Stimulated activated CD4-positive, alpha-beta T cell treated with anti-CD3 and anti-CD28 coated beads, Interleukin-4, amount 100 ng/mL, for 48 hours (primary cell): ENCODE measurements at regions not wholly inside any gene's neighbourhood (a gene's known extent, or its start where the extent isn't known, plus 50 kb on each side); places are given as distances from the start of the nearest gene placed in this dataset.
"Not testable (repeated sequence)": the region's sequence is repeated elsewhere in the genome, so short reads cannot be mapped to it uniquely, and the experiment has no call there.

ENCODE experiments used
- DNase-seq, 2 donors: peaks; one replicate each; pipeline ENCODE4 v3.0.0-alpha.2; 2020; ENCODE audit warnings: low read depth in 2 of 2

GRCh38 chr2:147293991-147294824 is 550.6 kb upstream of the ACVR2A start:
- DNase-seq: no peak

GRCh38 chr2:147288131-147288530 is 556.7 kb upstream of the ACVR2A start:
- DNase-seq: no peak

GRCh38 chr2:147275943-147276342 is 568.9 kb upstream of the ACVR2A start:
- no peak for DNase-seq

GRCh38 chr2:147273628-147274027 is 571.2 kb upstream of the ACVR2A start:
- no peak for DNase-seq

GRCh38 chr2:147273106-147273505 is 571.7 kb upstream of the ACVR2A start:
- DNase-seq: no peak

- DNase-seq: not testable (repeated sequence)
These were observed 575.2 kb upstream of the ACVR2A start for GRCh38 chr2:147269581-147269980.

- DNase-seq: no peak
These were observed 584.6 kb upstream of the ACVR2A start for GRCh38 chr2:147260241-147260640.

- DNase-seq: no peak
These were observed 589.0 kb upstream of the ACVR2A start for GRCh38 chr2:147255812-147256211.

- no peak for DNase-seq
These were observed 594.0 kb upstream of the ACVR2A start for GRCh38 chr2:147250652-147251356.

- DNase-seq: no peak
These were observed 597.1 kb upstream of the ACVR2A start for GRCh38 chr2:147247749-147248148.

- no peak for DNase-seq
These were observed 602.4 kb upstream of the ACVR2A start for GRCh38 chr2:147242445-147242844.

GRCh38 chr2:147236601-147237000 is 608.2 kb upstream of the ACVR2A start:
- no peak for DNase-seq

GRCh38 chr2:147232225-147232669 is 612.6 kb upstream of the ACVR2A start:
- no peak for DNase-seq

GRCh38 chr2:147231607-147232006 is 613.2 kb upstream of the ACVR2A start:
- no peak for DNase-seq

- no peak for DNase-seq
These were observed 613.7 kb upstream of the ACVR2A start for GRCh38 chr2:147231081-147231480.

- DNase-seq: no peak
These were observed 617.5 kb upstream of the ACVR2A start for GRCh38 chr2:147227313-147227712.

- DNase-seq: no peak
These were observed 620.8 kb upstream of the ACVR2A start for GRCh38 chr2:147224070-147224469.

GRCh38 chr2:147223553-147224060 is 621.2 kb upstream of the ACVR2A start:
- no peak for DNase-seq

- no peak for DNase-seq
These were observed 621.7 kb upstream of the ACVR2A start for GRCh38 chr2:147223119-147223518.

GRCh38 chr2:147222506-147222905 is 622.3 kb upstream of the ACVR2A start:
- DNase-seq: no peak

GRCh38 chr2:147214914-147215313 is 629.9 kb upstream of the ACVR2A start:
- DNase-seq: no peak

GRCh38 chr2:147211484-147211883 is 633.3 kb upstream of the ACVR2A start:
- no peak for DNase-seq

- no peak for DNase-seq
These were observed 640.7 kb upstream of the ACVR2A start for GRCh38 chr2:147204102-147204501.
